AG04449 (cell line): ENCODE measurements at regions not wholly inside any gene's neighbourhood (a gene's known extent, or its start where the extent isn't known, plus 50 kb on each side); places are given as distances from the start of the nearest gene placed in this dataset.

Source experiments
- CTCF ChIA-PET: fragments of 350-600 bp; formaldehyde crosslinking; extraction: SDS; loops from one replicate; lab custom pipeline; 2021; ENCODE audit warnings: antibody characterized with exemption; lab: Yijun Ruan, JAX
- POLR2A ChIA-PET: fragments of 400-600, 350-600 bp; formaldehyde crosslinking; extraction: SDS; loops from one replicate; lab custom pipeline; 2020; ENCODE audit warnings: antibody characterized with exemption, inconsistent platforms; lab: Yijun Ruan, JAX
- DNase-seq: peaks from one replicate; pipeline ENCODE4 v3.0.0-alpha.2; 2010; ENCODE audit warnings: low read depth, low spot score
- H3K4me3 ChIP-seq: 2 replicates; pipeline ENCODE4 v1.5.1; 2011; ENCODE audit warnings: low read depth, mild to moderate bottlenecking, control low read depth, low read length
- CTCF ChIP-seq: IDR thresholded peaks from one replicate; pipeline ENCODE4 v1.5.1; 2011; ENCODE audit warnings: mild to moderate bottlenecking, moderate library complexity, low read length, control low read depth, inconsistent platforms; ENCODE audit not compliant: insufficient read depth; ENCODE audit errors: missing control alignments

- DNase-seq: no peak
- H3K4me3 ChIP-seq: no peak overlapping the region
- ChIA-PET CTCF (no interaction called here), POLR2A (no interaction called here)
- no peak for TF ChIP-seq CTCF
These were observed 802.6 kb upstream of the CELF4 start for GRCh38 chr18:38368246-38368645.

GRCh38 chr18:38367473-38367872, 801.9 kb upstream of the CELF4 start:
- no peak for TF ChIP-seq CTCF
- no peak for DNase-seq
- POLR2A ChIA-PET: no interaction called here

GRCh38 chr18:38362286-38362792, 796.7 kb upstream of the CELF4 start:
- ChIA-PET POLR2A (no interaction called here), CTCF (no interaction called here)
- H3K4me3 ChIP-seq: no peak overlapping the region
- no peak for DNase-seq
- no peak for TF ChIP-seq CTCF

More at GRCh38 chr18:38367473-38367872, 801.9 kb upstream of the CELF4 start:
- CTCF ChIA-PET: no interaction called here
- no peak overlapping the region for H3K4me3 ChIP-seq

GRCh38 chr18:38358805-38359657, 793.4 kb upstream of the CELF4 start:
- ChIA-PET POLR2A (no interaction called here), CTCF (no interaction called here)
- H3K4me3 ChIP-seq: no peak overlapping the region
- DNase-seq: no peak
- no peak for TF ChIP-seq CTCF

- CTCF ChIA-PET: no interaction called here
- no peak for DNase-seq
- TF ChIP-seq CTCF: no peak
- POLR2A ChIA-PET: no interaction called here
- no peak overlapping the region for H3K4me3 ChIP-seq
These were observed 787.6 kb upstream of the CELF4 start for GRCh38 chr18:38353149-38353548.

GRCh38 chr18:38350141-38350540, 784.5 kb upstream of the CELF4 start:
- TF ChIP-seq CTCF: no peak
- ChIA-PET POLR2A (no interaction called here), CTCF (no interaction called here)
- no peak for DNase-seq
- no peak overlapping the region for H3K4me3 ChIP-seq
